PFSK-1 (cell line): ENCODE measurements at regions not wholly inside any gene's neighbourhood (a gene's known extent, or its start where the extent isn't known, plus 50 kb on each side); places are given as distances from the start of the nearest gene placed in this dataset.

Experiments used
- FOXP2 ChIP-seq: optimal IDR thresholded peaks from 2 replicates; pipeline ENCODE3; 2011; ENCODE audit warnings: borderline replicate concordance, control low read depth, inconsistent platforms; ENCODE audit not compliant: insufficient read depth; ENCODE audit errors: extremely low read length, extremely low read depth
- POLR2AphosphoS5 ChIP-seq: IDR thresholded peaks from 2 replicates; pipeline ENCODE4 v1.6.1; 2012; ENCODE audit warnings: low read depth, mild to moderate bottlenecking, control low read depth, low read length, moderate library complexity
- REST ChIP-seq, 2 experiments: IDR thresholded peaks; 2 replicates each; pipeline versions ENCODE4 v1.6.1 to v1.8.0; 2011 to 2012; ENCODE audit warnings: low read depth in 2 of 2, low read length in 2 of 2, control low read depth in 1 of 2, inconsistent platforms in 1 of 2, mild to moderate bottlenecking in 1 of 2, moderate library complexity in 1 of 2; ENCODE audit not compliant: insufficient read depth in 1 of 2
- SIN3A ChIP-seq: IDR thresholded peaks from 2 replicates; pipeline ENCODE4 v1.6.1; 2012; ENCODE audit warnings: mild to moderate bottlenecking, low read length, moderate library complexity, borderline replicate concordance; ENCODE audit not compliant: insufficient read depth
- TAF1 ChIP-seq: IDR thresholded peaks from 2 replicates; pipeline ENCODE4 v1.6.1; 2012; ENCODE audit warnings: low read length, control low read depth, borderline replicate concordance; ENCODE audit not compliant: insufficient read depth

- TF ChIP-seq POLR2AphosphoS5 (no peak), TAF1 (no peak), FOXP2 (no peak), REST (IDR thresholded peaks at IDR 0.05; ENCODE audit: insufficient read depth in 1 of 2, low read depth in 2 of 2, low read length in 2 of 2) (no peak), SIN3A (no peak)
Measured at GRCh38 chr1:181397845-181398244, 85.5 kb upstream of the CACNA1E start.

GRCh38 chr1:181398544-181398943 is 84.8 kb upstream of the CACNA1E start:
- TF ChIP-seq POLR2AphosphoS5 (no peak), REST (IDR thresholded peaks at IDR 0.05; ENCODE audit: insufficient read depth in 1 of 2, low read depth in 2 of 2, low read length in 2 of 2) (no peak), SIN3A (no peak), TAF1 (no peak), FOXP2 (no peak)

GRCh38 chr1:181405584-181405983 is 77.7 kb upstream of the CACNA1E start:
- TF ChIP-seq FOXP2 = no peak
- no peak for TF ChIP-seq REST (IDR thresholded peaks at IDR 0.05; ENCODE audit: insufficient read depth in 1 of 2, low read depth in 2 of 2, low read length in 2 of 2)
- no peak for TF ChIP-seq TAF1
- no peak for TF ChIP-seq SIN3A
- no peak for TF ChIP-seq POLR2AphosphoS5

GRCh38 chr1:181406989-181407388 is 76.3 kb upstream of the CACNA1E start:
- TF ChIP-seq REST (IDR thresholded peaks at IDR 0.05; ENCODE audit: insufficient read depth in 1 of 2, low read depth in 2 of 2, low read length in 2 of 2) = no peak
- TF ChIP-seq POLR2AphosphoS5 = no peak
- no peak for TF ChIP-seq SIN3A
- TF ChIP-seq FOXP2 = no peak
- TF ChIP-seq TAF1 = no peak

- TF ChIP-seq FOXP2 (no peak), POLR2AphosphoS5 (no peak), REST (IDR thresholded peaks at IDR 0.05; ENCODE audit: insufficient read depth in 1 of 2, low read depth in 2 of 2, low read length in 2 of 2) (no peak), TAF1 (no peak), SIN3A (no peak)
Measured at GRCh38 chr1:181409981-181410380, 73.3 kb upstream of the CACNA1E start.
